H1 (cell line): ENCODE measurements at regions not wholly inside any gene's neighbourhood (a gene's known extent, or its start where the extent isn't known, plus 50 kb on each side); places are given as distances from the start of the nearest gene placed in this dataset.
A peak's percentile ranks its signal among the peaks of the same experiment; 100 is the strongest.

ENCODE experiments used
- CTCF ChIA-PET: fragments of 300-600 bp; sonication (Branson Sonifier 250); formaldehyde crosslinking; loops from one replicate; lab custom pipeline; 2021; ENCODE audit not compliant: partially characterized antibody; lab: Charles Lee
- POLR2A ChIA-PET: fragments of 300-600 bp; sonication (Branson Sonifier 250); formaldehyde crosslinking; loops from one replicate; lab custom pipeline; 2021; ENCODE audit warnings: inconsistent platforms; ENCODE audit not compliant: partially characterized antibody; lab: Charles Lee
- DNase-seq, 2 experiments: peaks; one replicate each; pipeline versions ENCODE4 v3.0.0 to v3.0.0-alpha.2; 2010 to 2022; ENCODE audit warnings: low spot score in 2 of 2, low read depth in 1 of 2, mixed read lengths in 1 of 2
- FAIRE-seq: peaks from 2 replicates; lab custom pipeline; 2011; peaks lifted over from hg19 to GRCh38; lab: Jason Lieb, UNC
- H2AFZ ChIP-seq: 2 replicates; pipeline ENCODE4 v1.8.1; 2012; ENCODE audit warnings: low read length, inconsistent platforms
- H2AK5ac ChIP-seq: 2 replicates; pipeline ENCODE4 v1.6.1; 2013; ENCODE audit warnings: low read depth, low read length
- H2BK120ac ChIP-seq: replicated peaks from 2 replicates; pipeline ENCODE3; 2013; ENCODE audit warnings: low read depth, low read length, inconsistent platforms
- H2BK12ac ChIP-seq: 2 replicates; pipeline ENCODE4 v1.6.1; 2013; ENCODE audit warnings: low read depth, low read length
- H2BK15ac ChIP-seq: 2 replicates; pipeline ENCODE4 v1.6.1; 2013; ENCODE audit warnings: low read length
- H2BK20ac ChIP-seq: 2 replicates; pipeline ENCODE4 v1.6.1; 2013; ENCODE audit warnings: low read length
- H2BK5ac ChIP-seq: 2 replicates; pipeline ENCODE4 v1.6.1; 2013; ENCODE audit warnings: low read depth, low read length
- H3K14ac ChIP-seq: 2 replicates; pipeline ENCODE4 v1.6.1; 2013; ENCODE audit warnings: inconsistent platforms; ENCODE audit not compliant: insufficient read length
- H3K18ac ChIP-seq: 2 replicates; pipeline ENCODE4 v1.6.1; 2013; ENCODE audit warnings: low read length; ENCODE audit errors: extremely low read depth
- H3K23ac ChIP-seq: 2 replicates; pipeline ENCODE4 v1.6.1; 2013; ENCODE audit warnings: inconsistent platforms; ENCODE audit not compliant: insufficient read length
- H3K23me2 ChIP-seq: 2 replicates; pipeline ENCODE4 v1.6.1; 2013; ENCODE audit warnings: low read depth, low read length
- H3K27ac ChIP-seq: 2 replicates; pipeline ENCODE4 v1.6.1; 2011; ENCODE audit warnings: low read depth, low read length, inconsistent platforms
- H3K27me3 ChIP-seq, 4 experiments: replicated peaks in 1 of 4; 1 replicate in 1 of 4; 2 replicates in 3 of 4; pipeline versions ENCODE4 v1.6.1 to v1.8.1; 2011 to 2013; ENCODE audit warnings: low read length in 3 of 4, mild to moderate bottlenecking in 3 of 4, inconsistent platforms in 2 of 4, mixed read lengths in 2 of 4, moderate library complexity in 1 of 4; ENCODE audit not compliant: control insufficient read depth in 3 of 4, insufficient read depth in 3 of 4; ENCODE audit errors: extremely low read depth in 1 of 4
- H3K36me3 ChIP-seq, 4 experiments: 2 replicates each; pipeline versions ENCODE4 v1.6.1 to v1.8.1; 2011 to 2013; ENCODE audit warnings: mild to moderate bottlenecking in 4 of 4, low read length in 3 of 4, moderate library complexity in 2 of 4, control low read depth in 1 of 4, inconsistent platforms in 1 of 4; ENCODE audit not compliant: insufficient read depth in 4 of 4, control insufficient read depth in 2 of 4
- H3K4ac ChIP-seq: replicated peaks from 2 replicates; pipeline ENCODE3; 2013; ENCODE audit warnings: low read length, low read depth, mixed read lengths, inconsistent platforms; ENCODE audit not compliant: insufficient read length
- H3K4me1 ChIP-seq, 4 experiments: replicated peaks in 1 of 4; 1 replicate in 1 of 4; 2 replicates in 3 of 4; pipeline versions ENCODE4 v1.6.1 to v1.8.1; 2011 to 2013; ENCODE audit warnings: low read length in 3 of 4, inconsistent platforms in 2 of 4, mixed read lengths in 1 of 4; ENCODE audit not compliant: insufficient read depth in 4 of 4, control insufficient read depth in 3 of 4
- H3K4me2 ChIP-seq, 2 experiments: 2 replicates each; pipeline versions ENCODE4 v1.6.1 to v1.8.1; 2011 to 2013; ENCODE audit warnings: low read depth in 2 of 2, low read length in 2 of 2, control low read depth in 1 of 2, inconsistent platforms in 1 of 2, mild to moderate bottlenecking in 1 of 2; ENCODE audit not compliant: insufficient read depth in 1 of 2
- H3K4me3 ChIP-seq, 4 experiments: fragments of 200-600, 300-600 bp in 1 of 4; sonication (generic), shearing (Covaris generic), sonication (Bioruptor Twin) in 1 of 4; 2 replicates each; pipeline versions ENCODE4 v1.5.1 to v1.8.1; 2011 to 2016; ENCODE audit warnings: low read length in 4 of 4, low read depth in 3 of 4, control low read depth in 2 of 4, inconsistent platforms in 2 of 4, mild to moderate bottlenecking in 2 of 4, mixed read lengths in 1 of 4, moderate library complexity in 1 of 4; ENCODE audit not compliant: insufficient read depth in 2 of 4; ENCODE audit errors: extremely low read depth in 1 of 4
- H3K56ac ChIP-seq: replicated peaks from 2 replicates; pipeline ENCODE3; 2013; ENCODE audit warnings: low read depth, mild to moderate bottlenecking, mixed read lengths, low read length, inconsistent platforms; ENCODE audit not compliant: insufficient read length
- H3K79me1 ChIP-seq: 2 replicates; pipeline ENCODE4 v1.6.1; 2013; ENCODE audit warnings: low read depth, low read length, control low read depth
- H3K79me2 ChIP-seq, 2 experiments: 2 replicates each; pipeline versions ENCODE4 v1.6.1 to v1.8.1; 2012 to 2013; ENCODE audit warnings: low read length in 2 of 2, mild to moderate bottlenecking in 2 of 2, inconsistent platforms in 1 of 2; ENCODE audit not compliant: insufficient read depth in 2 of 2, control insufficient read depth in 1 of 2
- H3K9ac ChIP-seq, 4 experiments: replicated peaks in 1 of 4; 1 replicate in 1 of 4; 2 replicates in 3 of 4; pipeline versions ENCODE4 v1.6.1 to v1.8.1; 2011 to 2013; ENCODE audit warnings: low read depth in 3 of 4, low read length in 3 of 4, control low read depth in 2 of 4, mild to moderate bottlenecking in 2 of 4, moderate library complexity in 2 of 4, inconsistent platforms in 1 of 4; ENCODE audit errors: extremely low read depth in 1 of 4
- H3K9me3 ChIP-seq, 2 experiments: 2 replicates each; pipeline versions ENCODE4 v1.6.1 to v1.8.1; 2012 to 2013; ENCODE audit warnings: mild to moderate bottlenecking in 2 of 2, moderate library complexity in 2 of 2, control low read depth in 1 of 2, inconsistent platforms in 1 of 2, low read depth in 1 of 2, low read length in 1 of 2, mixed read lengths in 1 of 2; ENCODE audit not compliant: insufficient read depth in 2 of 2
- H4K20me1 ChIP-seq, 2 experiments: replicated peaks in 1 of 2; 2 replicates each; pipeline versions ENCODE3 to v1.8.1; 2011 to 2013; ENCODE audit warnings: inconsistent platforms in 2 of 2, low read length in 2 of 2, mild to moderate bottlenecking in 1 of 2; ENCODE audit not compliant: insufficient read depth in 2 of 2, control insufficient read depth in 1 of 2
- H4K5ac ChIP-seq: 2 replicates; pipeline ENCODE4 v1.6.1; 2013; ENCODE audit warnings: low read length, low read depth, mixed read lengths, inconsistent platforms; ENCODE audit not compliant: insufficient read length
- H4K8ac ChIP-seq: 2 replicates; pipeline ENCODE4 v1.8.0; 2013; ENCODE audit warnings: mild to moderate bottlenecking, moderate library complexity, low read length, inconsistent platforms; ENCODE audit not compliant: insufficient read depth; ENCODE audit errors: extremely low read depth
- H4K91ac ChIP-seq: replicated peaks from 2 replicates; pipeline ENCODE3; 2013; ENCODE audit warnings: low read length, mixed read lengths, inconsistent platforms; ENCODE audit not compliant: insufficient read length
- BCL11A ChIP-seq, 2 experiments: IDR thresholded peaks; one replicate each; pipeline ENCODE4 v1.6.1; 2011; ENCODE audit warnings: low read depth in 2 of 2, low read length in 2 of 2, mild to moderate bottlenecking in 2 of 2
- CEBPB ChIP-seq: IDR thresholded peaks from 2 replicates; pipeline ENCODE4 v1.6.1; 2012; ENCODE audit warnings: low read depth, low read length
- NANOG ChIP-seq: IDR thresholded peaks from 2 replicates; pipeline ENCODE4 v1.6.1; 2011; ENCODE audit warnings: low read length, low read depth, mild to moderate bottlenecking, inconsistent platforms; ENCODE audit not compliant: insufficient read depth, poor library complexity, severe bottlenecking
- PHF8 ChIP-seq: fragments of 200-600 bp; sonication (generic); conservative IDR thresholded peaks from 2 replicates; pipeline ENCODE4 v1.7.1; 2012; ENCODE audit warnings: low read depth, mild to moderate bottlenecking, inconsistent platforms, low read length, moderate library complexity
- POLR2AphosphoS5 ChIP-seq: IDR thresholded peaks from 2 replicates; pipeline ENCODE4 v1.6.1; 2011; ENCODE audit warnings: low read depth, low read length
- RAD21 ChIP-seq, 2 experiments: IDR thresholded peaks in 1 of 2; conservative IDR thresholded peaks in 1 of 2; 2 replicates each; pipeline ENCODE4 v1.6.1; 2011; ENCODE audit warnings: low read depth in 2 of 2, low read length in 2 of 2, improper control_type of control experiment in 1 of 2, inconsistent platforms in 1 of 2, mild to moderate bottlenecking in 1 of 2, moderate library complexity in 1 of 2
- TAF1 ChIP-seq: IDR thresholded peaks from 2 replicates; pipeline ENCODE4 v1.6.1; 2011; ENCODE audit warnings: mild to moderate bottlenecking, low read depth, low read length
- YY1 ChIP-seq: IDR thresholded peaks from 2 replicates; pipeline ENCODE4 v1.6.1; 2011; ENCODE audit warnings: low read depth, mild to moderate bottlenecking, low read length
- WGBS, 2 experiments: shearing (Covaris generic) in 1 of 2; methylation state at CpG; one replicate each; pipeline versions ENCODE4 v1.1.6 to v1.1.7; 2013 to 2015; ENCODE audit warnings: low lambda C conversion rate in 2 of 2, mixed read lengths in 2 of 2, inconsistent platforms in 1 of 2, low coverage in 1 of 2, missing lambda C conversion rate in 1 of 2; ENCODE audit not compliant: insufficient replicate concordance in 2 of 2, insufficient coverage in 1 of 2, insufficient read length in 1 of 2; ENCODE audit errors: extremely low coverage in 1 of 2, missing lambda C conversion rate in 1 of 2; 5-methylcytosine and 5-hydroxymethylcytosine counted together
- TF ChIP-seq, protein P1 (sequence below), 3 experiments: IDR thresholded peaks; 1 replicate in 2 of 3; 2 replicates in 1 of 3; pipeline versions ENCODE4 v1.5.1 to v1.6.1; 2011; ENCODE audit warnings: low read length in 3 of 3, mild to moderate bottlenecking in 3 of 3, inconsistent platforms in 2 of 3, low read depth in 1 of 3, moderate library complexity in 1 of 3; ENCODE audit not compliant: insufficient read depth in 1 of 3; ENCODE audit errors: control extremely low read depth in 1 of 3

DNA sequence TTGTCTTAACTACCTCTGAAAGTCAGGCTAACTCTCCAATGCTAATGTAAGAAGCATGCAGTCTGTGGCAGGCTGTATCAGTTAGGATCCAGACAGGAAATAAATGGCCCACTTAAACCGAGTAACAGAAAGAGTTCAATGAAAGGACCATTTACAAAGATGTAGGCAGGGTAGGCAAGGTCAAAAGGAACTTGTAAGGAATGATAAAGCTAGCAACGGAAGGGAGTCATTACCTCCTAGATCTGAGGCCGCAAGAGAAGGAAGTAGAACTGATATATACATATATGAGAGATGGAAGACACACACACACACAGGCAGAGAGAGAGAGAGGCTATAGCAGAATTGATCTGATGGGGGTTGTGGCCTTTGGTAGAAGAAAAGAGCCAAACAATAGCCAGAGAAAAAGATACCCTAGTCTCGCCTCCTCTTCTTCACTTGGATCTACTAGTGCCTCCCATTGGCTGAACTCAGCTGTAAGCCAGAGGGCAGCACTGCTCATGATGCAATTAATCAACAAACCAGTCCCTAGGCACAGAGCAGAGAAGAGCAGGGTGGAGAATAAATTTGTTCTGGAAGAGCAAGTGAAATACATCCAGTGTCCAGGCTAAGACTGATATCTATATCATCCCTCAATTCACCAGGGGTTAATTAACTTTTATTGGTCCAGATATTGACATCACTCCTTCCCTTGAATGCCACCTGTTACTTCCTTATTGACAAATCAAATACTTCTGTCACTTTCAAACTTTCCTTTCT is 91.2 kb downstream of the LSMEM1 start:
- Histone ChIP-seq H3K79me2 (no peaks in the 10 kb centered on the region), H2AK5ac (no peak overlapping the region), H3K23ac (no peak overlapping the region), H3K4me3 (no peak overlapping the region), H3K4me2 (no peak overlapping the region), H3K14ac (no peak overlapping the region), H3K56ac (no peak overlapping the region), H3K36me3 (no peaks in the 10 kb centered on the region), H4K91ac (no peak overlapping the region), H3K9me3 (no peaks in the 10 kb centered on the region), H3K27me3 (no peaks in the 10 kb centered on the region), H3K4ac (no peak overlapping the region), H4K20me1 (no peaks in the 10 kb centered on the region), H3K4me1 (peaks cover 0 to 4% (median 0%) of the 10 kb centered on the region in 4 experiments; a peak in 2 of 7 replicates), H3K9ac (no peak overlapping the region), H3K27ac (no peak overlapping the region), H2BK5ac (no peak overlapping the region), H2BK15ac (no peak overlapping the region), H3K79me1 (no peaks in the 10 kb centered on the region), H2AFZ (peak overlapping the region; percentile 27), H2BK20ac (no peak overlapping the region), H4K8ac (no peak overlapping the region), H4K5ac (no peak overlapping the region), H3K23me2 (no peaks in the 10 kb centered on the region), H3K18ac (no peak overlapping the region), H2BK12ac (no peak overlapping the region), H2BK120ac (no peak overlapping the region)
- FAIRE-seq (no peak), DNase-seq (no peak)
- 85% methylated on average over 4 of the region's 4 CpGs; no CpG with 5 or more reads in 1 of the 2 experiments for WGBS, 2 experiments
- POLR2A ChIA-PET: no interaction called here
- TF ChIP-seq TAF1: no peak
- TF ChIP-seq PHF8: no peak
- TF ChIP-seq YY1: no peak
- no peak for TF ChIP-seq BCL11A (IDR thresholded peaks at IDR 0.05; ENCODE audit: low read depth in 2 of 2, low read length in 2 of 2)
- peak; percentile 41; the same call in 1 of the 2 replicates for TF ChIP-seq CEBPB
- no peak for TF ChIP-seq POLR2AphosphoS5
- no peak for TF ChIP-seq NANOG
- peak; percentile 45 to 65 for TF ChIP-seq RAD21 (IDR thresholded peaks at IDR 0.05 in 1 of 2, conservative IDR thresholded peaks at IDR 0.05 in 1 of 2; ENCODE audit: low read depth in 2 of 2, low read length in 2 of 2)
- TF ChIP-seq, protein P1, sequence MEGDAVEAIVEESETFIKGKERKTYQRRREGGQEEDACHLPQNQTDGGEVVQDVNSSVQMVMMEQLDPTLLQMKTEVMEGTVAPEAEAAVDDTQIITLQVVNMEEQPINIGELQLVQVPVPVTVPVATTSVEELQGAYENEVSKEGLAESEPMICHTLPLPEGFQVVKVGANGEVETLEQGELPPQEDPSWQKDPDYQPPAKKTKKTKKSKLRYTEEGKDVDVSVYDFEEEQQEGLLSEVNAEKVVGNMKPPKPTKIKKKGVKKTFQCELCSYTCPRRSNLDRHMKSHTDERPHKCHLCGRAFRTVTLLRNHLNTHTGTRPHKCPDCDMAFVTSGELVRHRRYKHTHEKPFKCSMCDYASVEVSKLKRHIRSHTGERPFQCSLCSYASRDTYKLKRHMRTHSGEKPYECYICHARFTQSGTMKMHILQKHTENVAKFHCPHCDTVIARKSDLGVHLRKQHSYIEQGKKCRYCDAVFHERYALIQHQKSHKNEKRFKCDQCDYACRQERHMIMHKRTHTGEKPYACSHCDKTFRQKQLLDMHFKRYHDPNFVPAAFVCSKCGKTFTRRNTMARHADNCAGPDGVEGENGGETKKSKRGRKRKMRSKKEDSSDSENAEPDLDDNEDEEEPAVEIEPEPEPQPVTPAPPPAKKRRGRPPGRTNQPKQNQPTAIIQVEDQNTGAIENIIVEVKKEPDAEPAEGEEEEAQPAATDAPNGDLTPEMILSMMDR (IDR thresholded peaks at IDR 0.05; ENCODE audit: control extremely low read depth in 1 of 3, insufficient read depth in 1 of 3, low read depth in 1 of 3, low read length in 3 of 3): peak in 2 of 3 experiments; percentile 44 to 49; a peak in 3 of 4 replicates
- CTCF ChIA-PET: interaction anchor here (0.7 to 3.0 kb wide), 11 partner anchors 10 to 947 kb away, joined by 3 to 21 read pairs (median 3); no protein-coding TSS in a partner anchor
